ENCODE measurements at regions not wholly inside any gene's neighbourhood (a gene's known extent, or its start where the extent isn't known, plus 50 kb on each side); places are given as distances from the start of the nearest gene placed in this dataset.
"Not testable (repeated sequence)": the region's sequence is repeated elsewhere in the genome, so short reads cannot be mapped to it uniquely, and the experiment has no call there.

DNA sequence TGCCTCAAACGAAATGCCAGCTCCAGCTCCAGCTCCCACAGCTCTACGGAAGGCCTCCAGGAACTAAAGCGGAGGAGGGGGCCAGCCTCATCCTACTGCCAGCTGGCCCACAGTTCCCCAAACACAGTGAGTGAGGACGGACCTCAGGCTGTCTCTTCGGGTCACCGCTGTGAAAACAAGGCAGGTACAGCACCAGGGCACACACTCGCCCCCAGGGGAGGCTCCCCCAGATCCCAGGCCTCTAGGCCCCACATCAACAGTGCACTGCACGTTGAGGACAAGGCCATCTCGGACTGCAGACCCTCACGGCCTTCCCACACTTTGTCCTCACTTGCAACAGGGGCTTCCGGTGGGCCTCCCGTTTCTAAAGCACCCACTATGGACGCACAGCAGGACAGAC is 95.0 kb downstream of the GTF2H2C_2 start:
- not testable (repeated sequence) for DNase-seq

DNA sequence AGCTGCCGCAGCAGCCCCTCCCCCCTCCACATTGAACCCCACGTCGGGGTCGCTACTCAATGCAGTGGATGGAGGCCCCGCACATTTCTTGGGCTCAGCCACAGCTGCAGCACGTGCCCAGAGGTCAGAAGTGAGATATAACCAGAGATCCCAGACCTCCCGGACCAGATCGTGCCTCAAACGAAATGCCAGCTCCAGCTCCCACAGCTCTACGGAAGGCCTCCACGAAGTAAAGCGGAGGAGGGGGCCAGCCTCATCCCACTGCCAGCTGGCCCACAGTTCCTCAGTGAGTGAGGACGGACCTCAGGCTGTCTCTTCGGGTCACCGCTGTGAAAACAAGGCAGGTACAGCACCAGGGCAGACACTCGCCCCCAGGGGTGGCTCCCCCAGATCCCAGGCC is 95.6 kb downstream of the GTF2H2C_2 start:
- peak; percentile 13 for DNase-seq
